Hematopoietic multipotent progenitor cell treated with erythropoietin and hydrocortisone succinate and interleukin-3 and kit ligand, for 6 days (in vitro differentiated cells): ENCODE measurements at regions not wholly inside any gene's neighbourhood (a gene's known extent, or its start where the extent isn't known, plus 50 kb on each side); places are given as distances from the start of the nearest gene placed in this dataset.

Source experiments
- DNase-seq: peaks from one replicate; pipeline ENCODE4 v3.0.0-alpha.2; 2015

- no peak for DNase-seq
These were observed 311.9 kb upstream of the SULF2 start for GRCh38 chr20:48096957-48097890.

GRCh38 chr20:48096212-48096875 lies 311.1 kb upstream of the SULF2 start:
- no peak for DNase-seq

GRCh38 chr20:48094944-48095343 lies 309.7 kb upstream of the SULF2 start:
- DNase-seq, result no peak

- DNase-seq, result no peak
These were observed 309.0 kb upstream of the SULF2 start for GRCh38 chr20:48094196-48094749.

- no peak for DNase-seq
These were observed 307.5 kb upstream of the SULF2 start for GRCh38 chr20:48092596-48093280.

- no peak for DNase-seq
These were observed 305.5 kb upstream of the SULF2 start for GRCh38 chr20:48090784-48091183.

GRCh38 chr20:48090314-48090713 lies 305.0 kb upstream of the SULF2 start:
- no peak for DNase-seq

GRCh38 chr20:48080583-48080982 lies 295.3 kb upstream of the SULF2 start:
- no peak for DNase-seq

GRCh38 chr20:48079028-48079427 lies 293.7 kb upstream of the SULF2 start:
- DNase-seq, result no peak

GRCh38 chr20:48076747-48077146 lies 291.5 kb upstream of the SULF2 start:
- no peak for DNase-seq

GRCh38 chr20:48076247-48076646 lies 291.0 kb upstream of the SULF2 start:
- no peak for DNase-seq

GRCh38 chr20:48075591-48076174 lies 290.4 kb upstream of the SULF2 start:
- DNase-seq, result no peak

- no peak for DNase-seq
These were observed 285.8 kb upstream of the SULF2 start for GRCh38 chr20:48070991-48071652.

- no peak for DNase-seq
These were observed 284.3 kb upstream of the SULF2 start for GRCh38 chr20:48069596-48069995.

GRCh38 chr20:48066851-48067250 lies 281.6 kb upstream of the SULF2 start:
- DNase-seq, result no peak

GRCh38 chr20:48066246-48066645 lies 281.0 kb upstream of the SULF2 start:
- no peak for DNase-seq

- no peak for DNase-seq
These were observed 280.6 kb upstream of the SULF2 start for GRCh38 chr20:48065833-48066232.

GRCh38 chr20:48064929-48065328 lies 279.6 kb upstream of the SULF2 start:
- DNase-seq, result no peak

GRCh38 chr20:48060841-48061720 lies 275.8 kb upstream of the SULF2 start:
- no peak for DNase-seq

GRCh38 chr20:48058611-48059559 lies 273.6 kb upstream of the SULF2 start:
- no peak for DNase-seq
